Brain microvascular endothelial cell (primary cell): ENCODE measurements at regions not wholly inside any gene's neighbourhood (a gene's known extent, or its start where the extent isn't known, plus 50 kb on each side); places are given as distances from the start of the nearest gene placed in this dataset.

Source experiments
- DNase-seq: peaks from one replicate; pipeline ENCODE4 v3.0.0-alpha.2; 2020
- H3K27ac ChIP-seq: fragments of 250-450 bp; sonication (Bioruptor Pico); 2 replicates; pipeline ENCODE4 v1.5.1; 2020; ENCODE audit warnings: mild to moderate bottlenecking, moderate library complexity
- H3K27me3 ChIP-seq: fragments of 250-450 bp; sonication (Bioruptor Pico); replicated peaks from 2 replicates; pipeline ENCODE4 v1.5.1; 2020; ENCODE audit warnings: mild to moderate bottlenecking
- H3K36me3 ChIP-seq: fragments of 250-450 bp; sonication (Bioruptor Pico); replicated peaks from 2 replicates; pipeline ENCODE4 v1.5.1; 2020; ENCODE audit warnings: mild to moderate bottlenecking
- H3K4me3 ChIP-seq: 2 replicates; pipeline ENCODE4 v1.5.1; 2011; ENCODE audit warnings: low read depth, mild to moderate bottlenecking, control low read depth, low read length, moderate library complexity
- in situ Hi-C: cut with HindIII; loops from 2 replicates; pipeline ENCODE4 v1.10.0; 2017; ENCODE audit warnings: low sequenced_read_pairs, low pct_ligation_motif_present
- TF ChIP-seq, protein P1 (sequence below): IDR thresholded peaks from 2 replicates; pipeline ENCODE4 v1.5.1; 2011; ENCODE audit warnings: low read depth, mild to moderate bottlenecking, moderate library complexity, low read length, control low read depth, inconsistent platforms; ENCODE audit errors: missing control alignments

DNA sequence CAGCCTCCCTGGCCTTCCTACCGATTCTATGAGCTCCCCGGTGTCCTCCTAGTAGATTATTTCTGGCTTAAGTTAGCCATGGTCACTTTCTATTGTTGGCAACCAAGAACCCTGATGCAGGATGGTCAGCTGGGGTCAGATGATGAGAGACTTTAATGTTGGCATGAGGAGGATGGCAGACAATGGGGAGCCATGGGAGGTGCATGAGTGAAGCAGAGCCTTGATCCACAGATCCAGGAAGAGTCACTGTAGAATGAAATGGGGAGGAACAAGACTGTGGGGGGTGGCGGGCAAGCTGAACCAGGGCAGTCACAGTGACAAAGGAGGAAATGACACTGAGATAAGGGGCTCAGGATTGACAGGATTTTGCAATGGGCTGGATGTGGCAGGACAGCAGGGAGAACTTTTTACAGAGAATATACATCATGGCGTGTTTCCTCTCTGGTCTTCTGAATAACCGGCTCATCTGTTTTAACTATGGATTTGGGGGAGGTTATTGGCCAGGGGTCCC is 60.9 kb downstream of the RPLP1 start:
- in situ Hi-C loops: no loop called here
- Histone ChIP-seq H3K36me3 (no peaks in the 10 kb centered on the region), H3K27ac (no peak overlapping the region), H3K27me3 (peaks cover 8% of the 10 kb centered on the region), H3K4me3 (no peak overlapping the region)
- no peak for DNase-seq
- TF ChIP-seq, protein P1, sequence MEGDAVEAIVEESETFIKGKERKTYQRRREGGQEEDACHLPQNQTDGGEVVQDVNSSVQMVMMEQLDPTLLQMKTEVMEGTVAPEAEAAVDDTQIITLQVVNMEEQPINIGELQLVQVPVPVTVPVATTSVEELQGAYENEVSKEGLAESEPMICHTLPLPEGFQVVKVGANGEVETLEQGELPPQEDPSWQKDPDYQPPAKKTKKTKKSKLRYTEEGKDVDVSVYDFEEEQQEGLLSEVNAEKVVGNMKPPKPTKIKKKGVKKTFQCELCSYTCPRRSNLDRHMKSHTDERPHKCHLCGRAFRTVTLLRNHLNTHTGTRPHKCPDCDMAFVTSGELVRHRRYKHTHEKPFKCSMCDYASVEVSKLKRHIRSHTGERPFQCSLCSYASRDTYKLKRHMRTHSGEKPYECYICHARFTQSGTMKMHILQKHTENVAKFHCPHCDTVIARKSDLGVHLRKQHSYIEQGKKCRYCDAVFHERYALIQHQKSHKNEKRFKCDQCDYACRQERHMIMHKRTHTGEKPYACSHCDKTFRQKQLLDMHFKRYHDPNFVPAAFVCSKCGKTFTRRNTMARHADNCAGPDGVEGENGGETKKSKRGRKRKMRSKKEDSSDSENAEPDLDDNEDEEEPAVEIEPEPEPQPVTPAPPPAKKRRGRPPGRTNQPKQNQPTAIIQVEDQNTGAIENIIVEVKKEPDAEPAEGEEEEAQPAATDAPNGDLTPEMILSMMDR: no peak

DNA sequence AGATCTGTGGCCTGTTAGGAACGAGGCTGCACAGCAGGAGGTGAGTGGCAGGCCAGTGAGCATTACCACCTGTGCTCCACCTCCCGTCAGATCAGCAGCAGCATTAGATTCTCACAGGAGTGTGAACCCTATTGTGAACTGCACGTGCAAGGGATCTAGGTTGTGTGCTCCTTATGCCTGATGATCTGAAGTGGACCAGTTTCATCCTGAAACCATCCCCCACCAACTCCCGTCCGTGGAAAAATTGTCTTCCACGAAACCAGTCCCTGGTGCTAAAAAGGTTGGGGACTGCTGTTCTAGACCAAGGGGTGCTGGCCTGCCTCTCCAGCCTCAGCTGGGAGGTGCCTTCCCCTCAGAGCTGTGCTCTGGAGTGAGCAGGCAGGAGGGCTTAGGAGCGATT is 61.4 kb downstream of the RPLP1 start:
- no peaks in the 10 kb centered on the region for H3K36me3 ChIP-seq
- TF ChIP-seq, protein P1: no peak
- H3K4me3 ChIP-seq: no peak overlapping the region
- no peak for DNase-seq
- in situ Hi-C loops: no loop called here
- H3K27me3 ChIP-seq: peaks cover 12% of the 10 kb centered on the region
- no peak overlapping the region for H3K27ac ChIP-seq

DNA sequence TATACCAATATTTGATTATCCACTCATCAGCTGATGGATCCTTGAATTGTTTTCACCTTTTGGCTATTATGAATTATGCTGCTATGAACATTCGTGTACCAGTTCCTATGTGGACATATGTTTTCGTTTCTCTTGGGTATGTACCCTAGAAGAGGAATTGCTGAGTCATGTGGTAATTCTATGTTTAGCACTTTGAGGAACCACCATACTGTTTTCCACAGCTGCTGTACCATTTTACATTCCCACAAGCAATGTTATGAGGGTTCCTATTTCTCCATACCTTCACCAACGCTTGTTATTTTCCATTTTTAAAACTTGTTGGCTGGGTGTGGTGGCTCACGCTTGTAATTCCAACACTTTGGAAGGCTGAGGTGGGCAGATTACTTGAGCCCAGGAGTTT is 62.9 kb downstream of the RPLP1 start:
- Histone ChIP-seq H3K27me3 (peaks cover 17% of the 10 kb centered on the region), H3K4me3 (no peak overlapping the region), H3K27ac (no peak overlapping the region), H3K36me3 (no peaks in the 10 kb centered on the region)
- DNase-seq: no peak
- TF ChIP-seq, protein P1: no peak
- in situ Hi-C loops: no loop called here

DNA sequence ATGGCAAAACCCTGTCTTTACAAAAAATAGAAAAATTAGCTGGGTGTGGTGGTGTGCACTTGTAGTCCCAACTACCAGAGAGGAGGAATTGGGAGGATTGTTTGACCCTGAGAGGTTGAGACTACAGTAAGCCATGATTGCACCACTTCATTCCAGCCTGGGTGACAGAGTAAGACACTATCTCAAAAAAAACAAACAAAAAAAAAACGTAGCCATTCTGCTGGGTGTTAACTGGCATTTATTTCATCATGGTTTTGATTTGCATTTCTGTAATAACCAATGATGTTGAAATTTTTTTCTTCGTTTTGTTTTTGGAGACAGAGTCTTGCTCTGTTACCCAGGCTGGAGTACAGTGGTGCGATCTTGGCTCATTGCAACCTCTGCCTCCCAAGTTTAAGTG is 63.3 kb downstream of the RPLP1 start:
- Histone ChIP-seq H3K36me3 (no peaks in the 10 kb centered on the region), H3K27ac (no peak overlapping the region), H3K27me3 (peaks cover 17% of the 10 kb centered on the region), H3K4me3 (no peak overlapping the region)
- no peak for DNase-seq
- TF ChIP-seq, protein P1: no peak
- in situ Hi-C loops: no loop called here

DNA sequence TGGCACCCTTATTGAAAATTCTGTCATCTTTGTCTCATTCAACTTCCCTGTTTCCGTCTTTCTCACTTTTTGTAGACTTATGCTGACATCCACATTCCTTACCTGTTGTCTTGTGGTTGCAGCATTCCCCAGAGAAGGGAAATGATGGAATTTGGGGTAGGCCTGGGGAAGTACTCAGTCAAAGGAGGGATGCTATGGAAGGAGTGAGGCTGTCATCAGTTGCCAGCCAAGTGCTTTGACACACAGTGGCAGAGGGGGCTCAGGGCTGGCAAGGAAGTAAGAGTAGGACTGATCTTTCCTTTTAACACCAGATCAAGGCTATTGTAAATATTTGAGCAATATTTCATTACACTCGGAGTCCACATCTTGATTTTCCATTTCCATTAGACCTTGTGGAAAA is 64.4 kb downstream of the RPLP1 start:
- no peak overlapping the region for H3K4me3 ChIP-seq
- TF ChIP-seq, protein P1: no peak
- H3K36me3 ChIP-seq: no peaks in the 10 kb centered on the region
- H3K27ac ChIP-seq: no peak overlapping the region
- in situ Hi-C loops: no loop called here
- peaks cover 14% of the 10 kb centered on the region for H3K27me3 ChIP-seq
- no peak for DNase-seq

DNA sequence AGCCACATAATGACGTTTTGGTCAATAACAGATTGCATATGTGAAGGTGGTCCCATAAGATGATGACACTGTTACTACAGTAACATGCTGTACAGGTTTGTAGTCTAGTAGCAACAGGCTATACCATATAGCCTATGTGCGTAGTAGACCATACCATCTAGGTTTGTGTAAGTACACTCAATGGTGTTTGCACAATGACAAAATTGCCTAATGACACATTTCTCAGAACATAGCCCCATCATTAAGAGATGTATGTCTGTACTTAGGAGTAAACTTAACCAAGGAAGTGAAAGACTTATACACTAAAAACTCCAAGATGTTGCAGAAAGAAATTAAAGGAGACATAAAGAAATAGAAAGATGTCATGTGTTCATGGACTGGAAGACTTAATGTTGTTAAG is 66.2 kb downstream of the RPLP1 start:
- no peak for DNase-seq
- Histone ChIP-seq H3K36me3 (no peaks in the 10 kb centered on the region), H3K4me3 (no peak overlapping the region), H3K27me3 (peaks cover 11% of the 10 kb centered on the region), H3K27ac (no peak overlapping the region)
- TF ChIP-seq, protein P1: no peak
- in situ Hi-C loops: no loop called here
